AG10803 (cell line): ENCODE measurements at regions not wholly inside any gene's neighbourhood (a gene's known extent, or its start where the extent isn't known, plus 50 kb on each side); places are given as distances from the start of the nearest gene placed in this dataset.
"Not testable (repeated sequence)": the region's sequence is repeated elsewhere in the genome, so short reads cannot be mapped to it uniquely, and the experiment has no call there.

Experiments
- DNase-seq: peaks from one replicate; pipeline ENCODE4 v3.0.0; 2010; ENCODE audit warnings: low read depth
- H3K4me3 ChIP-seq: 2 replicates; pipeline ENCODE4 v1.5.1; 2011; ENCODE audit warnings: mild to moderate bottlenecking, low read length, control low read depth
- CTCF ChIP-seq: conservative IDR thresholded peaks from 2 replicates; pipeline ENCODE4 v1.5.1; 2011; ENCODE audit warnings: mild to moderate bottlenecking, low read length, control low read depth, inconsistent platforms

GRCh38 chr3:135655328-135655727 lies 310.2 kb upstream of the PPP2R3A start:
- TF ChIP-seq CTCF = no peak
- H3K4me3 ChIP-seq = no peak overlapping the region
- no peak for DNase-seq

GRCh38 chr3:135658451-135658850 lies 307.1 kb upstream of the PPP2R3A start:
- not testable (repeated sequence) for H3K4me3 ChIP-seq, DNase-seq

- DNase-seq = no peak
- no peak overlapping the region for H3K4me3 ChIP-seq
- no peak for TF ChIP-seq CTCF
Observed at GRCh38 chr3:135667061-135667460, 298.5 kb upstream of the PPP2R3A start.

- DNase-seq = no peak
Observed at GRCh38 chr3:135674508-135674907, 291.0 kb upstream of the PPP2R3A start.

GRCh38 chr3:135678386-135678785 lies 287.1 kb upstream of the PPP2R3A start:
- no peak for DNase-seq
- H3K4me3 ChIP-seq = no peak overlapping the region
- no peak for TF ChIP-seq CTCF

More at GRCh38 chr3:135674508-135674907, 291.0 kb upstream of the PPP2R3A start:
- H3K4me3 ChIP-seq = no peak overlapping the region
- TF ChIP-seq CTCF = no peak

GRCh38 chr3:135688003-135688402 lies 277.5 kb upstream of the PPP2R3A start:
- no peak overlapping the region for H3K4me3 ChIP-seq
- no peak for DNase-seq
- TF ChIP-seq CTCF = no peak

- no peak for DNase-seq
- no peak for TF ChIP-seq CTCF
- H3K4me3 ChIP-seq = no peak overlapping the region
Observed at GRCh38 chr3:135690664-135691063, 274.9 kb upstream of the PPP2R3A start.

GRCh38 chr3:135691240-135691639 lies 274.3 kb upstream of the PPP2R3A start:
- no peak for TF ChIP-seq CTCF
- DNase-seq = no peak
- H3K4me3 ChIP-seq = no peak overlapping the region
